Endothelial cell of umbilical vein (primary cell): ENCODE measurements at regions not wholly inside any gene's neighbourhood (a gene's known extent, or its start where the extent isn't known, plus 50 kb on each side); places are given as distances from the start of the nearest gene placed in this dataset.

Experiments
- BruUV-seq: library from RNA; stranded (reverse); fragments of 400-500 nt; replicated peaks from 2 replicates; lab custom pipeline; 2021; lab: Mats Ljungman, UMichigan
- CTCF ChIA-PET: fragments of 300-600, 350-600 bp; sonication (Branson Sonifier 250); formaldehyde crosslinking; loops from one replicate; lab custom pipeline; 2021; ENCODE audit warnings: antibody characterized with exemption, inconsistent platforms; lab: Charles Lee
- POLR2A ChIA-PET: fragments of 300-600, 350-600 bp; sonication (Branson Sonifier 250); formaldehyde crosslinking; loops from one replicate; lab custom pipeline; 2021; ENCODE audit warnings: antibody characterized with exemption, inconsistent platforms; lab: Charles Lee
- DNase-seq: peaks from one replicate; pipeline ENCODE4 v3.0.0-alpha.2; 2011; ENCODE audit warnings: low read depth, low spot score
- FAIRE-seq: peaks from 2 replicates; lab custom pipeline; 2011; peaks lifted over from hg19 to GRCh38; lab: Jason Lieb, UNC
- H2AFZ ChIP-seq: 2 replicates; pipeline ENCODE4 v1.6.0; 2012; ENCODE audit warnings: low read depth, low read length, control low read depth, inconsistent platforms
- H3K27ac ChIP-seq: 2 replicates; pipeline ENCODE4 v1.5.1; 2011; ENCODE audit warnings: low read depth, mild to moderate bottlenecking, control low read depth, low read length, moderate library complexity; ENCODE audit not compliant: insufficient read depth
- H3K27me3 ChIP-seq, 2 experiments: 2 replicates each; pipeline versions ENCODE4 v1.6.0 to v1.6.1; 2011; ENCODE audit warnings: low read length in 2 of 2, mixed read lengths in 1 of 2; ENCODE audit not compliant: control insufficient read depth in 2 of 2, insufficient read depth in 2 of 2
- H3K36me3 ChIP-seq, 2 experiments: 2 replicates in 1 of 2; 3 replicates in 1 of 2; pipeline ENCODE4 v1.5.1; 2011; ENCODE audit warnings: low read length in 2 of 2, mild to moderate bottlenecking in 1 of 2, moderate library complexity in 1 of 2; ENCODE audit not compliant: control insufficient read depth in 2 of 2, insufficient read depth in 2 of 2; ENCODE audit errors: extremely low read depth in 1 of 2
- H3K4me1 ChIP-seq: 3 replicates; pipeline ENCODE4 v1.5.1; 2011; ENCODE audit warnings: mild to moderate bottlenecking, low read length; ENCODE audit not compliant: control insufficient read depth, insufficient read depth; ENCODE audit errors: extremely low read depth
- H3K4me2 ChIP-seq: 2 replicates; pipeline ENCODE4 v1.6.1; 2011; ENCODE audit warnings: low read length, control low read depth, mixed read lengths; ENCODE audit not compliant: insufficient read depth
- H3K4me3 ChIP-seq, 3 experiments: fragments of 200-600 bp in 1 of 3; sonication (generic), shearing (Covaris generic) in 1 of 3; replicated peaks in 1 of 3; 2 replicates each; pipeline ENCODE4 v1.5.1; 2011 to 2016; ENCODE audit warnings: control low read depth in 3 of 3, low read length in 3 of 3, mild to moderate bottlenecking in 2 of 3, inconsistent platforms in 1 of 3, low read depth in 1 of 3, moderate library complexity in 1 of 3; ENCODE audit not compliant: insufficient read depth in 1 of 3
- H3K79me2 ChIP-seq: 2 replicates; pipeline ENCODE4 v1.6.0; 2012; ENCODE audit warnings: low read length, inconsistent platforms; ENCODE audit not compliant: control insufficient read depth, insufficient read depth
- H3K9ac ChIP-seq: replicated peaks from 2 replicates; pipeline ENCODE3; 2011; ENCODE audit warnings: low read length, control low read depth; ENCODE audit not compliant: insufficient read depth; ENCODE audit errors: extremely low read depth
- H3K9me1 ChIP-seq: replicated peaks from 3 replicates; pipeline ENCODE4 v1.6.0; 2011; ENCODE audit warnings: mild to moderate bottlenecking, low read length; ENCODE audit not compliant: control insufficient read depth, insufficient read depth; ENCODE audit errors: extremely low read depth
- H3K9me3 ChIP-seq: replicated peaks from 2 replicates; pipeline ENCODE4 v1.5.1; 2012; ENCODE audit warnings: low read length, inconsistent platforms; ENCODE audit not compliant: control insufficient read depth, insufficient read depth
- H4K20me1 ChIP-seq: replicated peaks from 2 replicates; pipeline ENCODE3; 2011; ENCODE audit warnings: mild to moderate bottlenecking, low read length; ENCODE audit not compliant: control insufficient read depth, insufficient read depth; ENCODE audit errors: extremely low read depth
- CTCF ChIP-seq, 2 donors: IDR thresholded peaks; 1 replicate in 1 of 2; 2 replicates in 1 of 2; pipeline ENCODE4 v1.5.1; 2011; ENCODE audit warnings: low read length in 2 of 2, mild to moderate bottlenecking in 2 of 2, moderate library complexity in 2 of 2, control low read depth in 1 of 2, inconsistent platforms in 1 of 2, low read depth in 1 of 2; ENCODE audit not compliant: insufficient read depth in 1 of 2; ENCODE audit errors: extremely low read depth in 1 of 2
- FOS ChIP-seq: IDR thresholded peaks from 2 replicates; pipeline ENCODE4 v1.6.1; 2011; ENCODE audit warnings: mild to moderate bottlenecking, low read length, moderate library complexity, borderline replicate concordance; ENCODE audit not compliant: insufficient read depth
- GATA2 ChIP-seq: IDR thresholded peaks from 2 replicates; pipeline ENCODE4 v1.7.0; 2011; ENCODE audit warnings: low read depth, mild to moderate bottlenecking, moderate library complexity, mixed read lengths, low read length; ENCODE audit not compliant: insufficient read length, insufficient read depth
- JUN ChIP-seq: IDR thresholded peaks from 2 replicates; pipeline ENCODE4 v1.6.1; 2011; ENCODE audit warnings: borderline replicate concordance, low read depth; ENCODE audit not compliant: insufficient read length, insufficient read depth
- MAX ChIP-seq: IDR thresholded peaks from 2 replicates; pipeline ENCODE4 v1.6.1; 2011; ENCODE audit not compliant: insufficient read depth, insufficient read length
- MYC ChIP-seq: IDR thresholded peaks from one replicate; pipeline ENCODE4 v1.6.1; 2011; ENCODE audit warnings: mild to moderate bottlenecking, low read depth, low read length
- POLR2A ChIP-seq: IDR thresholded peaks from 2 replicates; pipeline ENCODE4 v1.6.1; 2012; ENCODE audit warnings: low read depth, mild to moderate bottlenecking, control low read depth, low read length
- POLR2AphosphoS5 ChIP-seq: IDR thresholded peaks from 2 replicates; pipeline ENCODE4 v1.6.1; 2012; ENCODE audit warnings: low read depth, mild to moderate bottlenecking, control low read depth, low read length, moderate library complexity; ENCODE audit not compliant: insufficient read depth
- dilution Hi-C: fragments of 300-500 bp; cut with MboI; formaldehyde crosslinking; loops from one replicate; pipeline ENCODE4 v1.15.0; 2019; ENCODE audit warnings: low sequenced_read_pairs; ENCODE audit not compliant: extremely low pct_ligation_motif_present
- intact Hi-C: fragments of 100-400 bp; cut with micrococcal nuclease; formaldehyde crosslinking; loops from one replicate; pipeline ENCODE4 v1.10.0; 2022

- no peaks in the 10 kb centered on the region for H4K20me1 ChIP-seq
- POLR2A ChIA-PET: no interaction called here
- intact Hi-C loops: no loop called here
- no peak overlapping the region for H2AFZ ChIP-seq
- CTCF ChIA-PET: no interaction called here
- BruUV-seq: no TSS peak
- no peak overlapping the region for H3K9ac ChIP-seq
- H3K36me3 ChIP-seq: no peaks in the 10 kb centered on the region
- H3K9me1 ChIP-seq: no peaks in the 10 kb centered on the region
- H3K4me2 ChIP-seq: no peak overlapping the region
- no peak for TF ChIP-seq MAX
- no peak for TF ChIP-seq GATA2
- no peak for TF ChIP-seq MYC
- TF ChIP-seq JUN: no peak
- no peak for TF ChIP-seq FOS
- no peak for TF ChIP-seq POLR2AphosphoS5
- TF ChIP-seq CTCF (IDR thresholded peaks at IDR 0.05; ENCODE audit: extremely low read depth in 1 of 2, insufficient read depth in 1 of 2, low read depth in 1 of 2, low read length in 2 of 2): no peak
- TF ChIP-seq POLR2A: no peak
- DNase-seq (no peak), FAIRE-seq (no peak)
- H3K27ac ChIP-seq: no peak overlapping the region
- H3K4me1 ChIP-seq: no peaks in the 10 kb centered on the region
- dilution Hi-C loops: no loop called here
- no peaks in the 10 kb centered on the region for H3K9me3 ChIP-seq
- no peaks in the 10 kb centered on the region for H3K27me3 ChIP-seq
- no peaks in the 10 kb centered on the region for H3K79me2 ChIP-seq
- no peak overlapping the region for H3K4me3 ChIP-seq
Observed at GRCh38 chr7:84790882-84791281, 396.0 kb downstream of the SEMA3D start.
